A549 (cell line): ENCODE measurements at regions not wholly inside any gene's neighbourhood (a gene's known extent, or its start where the extent isn't known, plus 50 kb on each side); places are given as distances from the start of the nearest gene placed in this dataset.

ENCODE experiments used
- ATAC-seq, 2 experiments: fragments of 200-7000 bp in 1 of 2; fragments of >200 bp in 1 of 2; cut with Nextera tagmentation in 1 of 2; cut with Tn5 transposase in 1 of 2; 3 replicates each; pipeline versions ENCODE4 v1.8.0 to v1.9.1; 2018 to 2020; ENCODE audit warnings: mild to moderate bottlenecking in 1 of 2, moderate library complexity in 1 of 2
- CTCF ChIA-PET: fragments of 300-600 bp; sonication (Branson Sonifier 250); formaldehyde crosslinking; extraction: SDS; loops from one replicate; lab custom pipeline; 2021; ENCODE audit warnings: antibody characterized with exemption, inconsistent platforms; lab: Yijun Ruan, JAX
- POLR2A ChIA-PET: fragments of 350-600 bp; formaldehyde crosslinking; extraction: SDS; loops from one replicate; lab custom pipeline; 2021; ENCODE audit warnings: antibody characterized with exemption, inconsistent platforms; lab: Yijun Ruan, JAX
- DNase-seq, 2 experiments: peaks; one replicate each; pipeline versions ENCODE4 v3.0.0 to v3.0.0-alpha.2; 2011 to 2016; ENCODE audit warnings: low read depth in 1 of 2, low spot score in 1 of 2
- FAIRE-seq: peaks from 2 replicates; lab custom pipeline; 2011; peaks lifted over from hg19 to GRCh38; lab: Jason Lieb, UNC
- H3K27ac ChIP-seq, 2 experiments: fragments of >200 bp; sonication (Bioruptor Twin); formaldehyde crosslinking; 3 replicates each; pipeline ENCODE4 v1.5.1; 2016 to 2017
- H3K4me1 ChIP-seq: fragments of >200 bp; sonication (Bioruptor Twin); formaldehyde crosslinking; 3 replicates; pipeline ENCODE4 v1.6.1; 2016
- H3K4me2 ChIP-seq: fragments of >200 bp; sonication (Bioruptor Twin); formaldehyde crosslinking; 3 replicates; pipeline ENCODE4 v1.6.1; 2016
- H3K4me3 ChIP-seq: fragments of >200 bp; sonication (Bioruptor Twin); formaldehyde crosslinking; 3 replicates; pipeline ENCODE4 v1.5.1; 2016
- H3K9me3 ChIP-seq: fragments of >200 bp; sonication (Bioruptor Twin); formaldehyde crosslinking; 3 replicates; pipeline ENCODE4 v1.6.1; 2016
- CBX8 ChIP-seq: fragments of 200-600 bp; sonication (generic); IDR thresholded peaks from 2 replicates; pipeline ENCODE4 v1.6.1; 2016
- EP300 ChIP-seq, 2 experiments: fragments of >200 bp; sonication (Bioruptor Twin); formaldehyde crosslinking; IDR thresholded peaks; 2 replicates in 1 of 2; 3 replicates in 1 of 2; pipeline ENCODE4 v1.6.1; 2016 to 2017
- ESRRA ChIP-seq: fragments of 150-350 bp; IDR thresholded peaks from 2 replicates; pipeline ENCODE4 v1.6.1; 2014; ENCODE audit warnings: mild to moderate bottlenecking, low read length, borderline replicate concordance
- FOSL2 ChIP-seq, 2 experiments: fragments of 450-650 bp in 1 of 2; fragments of >200 bp in 1 of 2; sonication (Bioruptor Twin) in 1 of 2; formaldehyde crosslinking; IDR thresholded peaks; 2 replicates each; pipeline versions ENCODE4 v1.5.0 to v1.6.1; 2016 to 2020; ENCODE audit warnings: mild to moderate bottlenecking in 1 of 2, moderate library complexity in 1 of 2
- HDAC2 ChIP-seq: fragments of 200-600 bp; sonication (generic); IDR thresholded peaks from 2 replicates; pipeline ENCODE4 v1.6.1; 2016
- HOXB13 ChIP-seq: fragments of 250-450 bp; sonication (Bioruptor Pico); IDR thresholded peaks from 2 replicates; pipeline ENCODE4 v1.5.0; 2020; ENCODE audit warnings: low read depth, mild to moderate bottlenecking, moderate library complexity
- HOXB5 ChIP-seq: fragments of 250-450 bp; sonication (Bioruptor Pico); IDR thresholded peaks from 2 replicates; pipeline ENCODE4 v1.5.0; 2020; ENCODE audit warnings: mild to moderate bottlenecking, moderate library complexity
- KDM5A ChIP-seq: fragments of 200-600 bp; sonication (generic); IDR thresholded peaks from 2 replicates; pipeline ENCODE4 v1.6.1; 2016; ENCODE audit warnings: antibody characterized with exemption, mild to moderate bottlenecking
- MAFK ChIP-seq: fragments of 450-650 bp; IDR thresholded peaks from 2 replicates; pipeline ENCODE4 v1.6.1; 2014; ENCODE audit not compliant: partially characterized antibody
- POLR2AphosphoS2 ChIP-seq: conservative IDR thresholded peaks from 2 replicates; pipeline ENCODE4 v1.6.1; 2012; ENCODE audit warnings: low read length, improper control_type of control experiment, inconsistent platforms
- RARB ChIP-seq: fragments of 250-450 bp; sonication (Bioruptor Pico); IDR thresholded peaks from 2 replicates; pipeline ENCODE4 v1.8.0; 2021; ENCODE audit warnings: mild to moderate bottlenecking, moderate library complexity
- ZFP36 ChIP-seq: fragments of 450-650 bp; IDR thresholded peaks from 2 replicates; pipeline ENCODE4 v1.6.1; 2014; ENCODE audit warnings: borderline replicate concordance; ENCODE audit not compliant: partially characterized antibody
- WGBS: methylation state at CpG from one replicate; pipeline ENCODE4 v1.1.6; 2017; ENCODE audit errors: missing lambda C conversion rate; 5-methylcytosine and 5-hydroxymethylcytosine counted together
- TF ChIP-seq, protein P1 (sequence below): fragments of 450-650 bp; IDR thresholded peaks from 2 replicates; pipeline ENCODE4 v1.6.1; 2014; ENCODE audit warnings: antibody characterized with exemption
- TF ChIP-seq, protein P2 (sequence below): fragments of >200 bp; sonication (Bioruptor Twin); formaldehyde crosslinking; IDR thresholded peaks from 3 replicates; pipeline ENCODE4 v1.6.1; 2016
- TF ChIP-seq, protein P3 (sequence below): fragments of >200 bp; sonication (Bioruptor Twin); formaldehyde crosslinking; IDR thresholded peaks from 3 replicates; pipeline ENCODE4 v1.5.1; 2016
- TF ChIP-seq, protein P4 (sequence below): fragments of 150-350 bp; IDR thresholded peaks from 2 replicates; pipeline ENCODE4 v1.6.1; 2014; ENCODE audit warnings: low read depth, mild to moderate bottlenecking, low read length
- TF ChIP-seq, protein P5 (sequence below): fragments of 200-600 bp; sonication (generic); IDR thresholded peaks from 2 replicates; pipeline ENCODE4 v1.6.1; 2016; ENCODE audit warnings: antibody characterized with exemption, mild to moderate bottlenecking, moderate library complexity
- TF ChIP-seq, protein P6 (sequence below): IDR thresholded peaks from 2 replicates; pipeline ENCODE4 v1.6.1; 2012; ENCODE audit warnings: low read depth, borderline replicate concordance
- TF ChIP-seq, protein P7 (sequence below): fragments of 250-450 bp; sonication (Bioruptor Pico); IDR thresholded peaks from 2 replicates; pipeline ENCODE4 v1.5.0; 2021; ENCODE audit warnings: mild to moderate bottlenecking, moderate library complexity, borderline replicate concordance

DNA sequence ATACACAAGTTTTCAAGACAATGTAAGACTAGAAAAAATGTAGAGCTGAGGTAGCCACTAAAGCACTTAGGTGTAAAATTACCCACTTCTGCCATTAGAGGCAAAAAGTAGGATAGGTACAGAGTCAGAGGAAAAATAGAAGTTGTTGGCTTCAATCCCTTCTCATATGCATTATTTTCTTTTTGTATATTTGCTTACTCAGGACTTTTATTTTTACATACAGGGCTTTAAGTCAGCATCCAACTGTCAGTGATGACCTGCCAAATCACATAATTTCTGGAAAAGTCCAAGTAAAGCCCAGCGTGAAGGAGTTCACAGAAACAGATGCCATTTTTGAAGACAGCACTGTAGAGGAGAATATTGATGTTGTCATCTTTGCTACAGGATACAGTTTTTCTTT is 211.0 kb upstream of the POGK start:
- ATAC-seq (no peak), FAIRE-seq (no peak), DNase-seq (no peak)
- TF ChIP-seq MAFK (peak; percentile 68), POLR2AphosphoS2 (no peak)
- Histone ChIP-seq H3K4me3 (no peak overlapping the region), H3K4me2 (no peak overlapping the region), H3K27ac (no peak overlapping the region), H3K4me1 (no peaks in the 10 kb centered on the region), H3K9me3 (no peaks in the 10 kb centered on the region)
- POLR2A ChIA-PET, result no interaction called here
- CTCF ChIA-PET, result interaction anchor here (0.9 kb wide), 1 partner anchor 149 kb away, joined by 3 read pairs; no protein-coding TSS in a partner anchor
- 0% methylated on average over 1 of the region's 1 CpG for WGBS

DNA sequence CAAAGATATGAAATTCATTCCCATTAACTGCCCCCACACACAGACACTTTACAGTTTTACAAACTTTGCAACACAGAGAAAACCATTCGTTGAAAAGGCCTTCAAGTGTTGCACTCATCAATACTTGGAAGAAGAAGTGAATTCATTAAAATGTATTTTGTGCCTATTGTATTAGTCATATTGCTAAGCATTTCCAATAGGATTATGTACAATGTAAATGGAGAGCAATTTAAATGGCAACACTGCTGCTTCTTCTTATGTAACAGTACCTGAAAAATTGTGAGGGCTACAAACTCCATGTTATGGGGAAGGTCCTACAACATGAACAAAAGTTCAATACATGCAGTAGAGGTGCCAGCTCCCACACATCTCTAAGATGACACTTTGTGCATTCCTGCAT is 209.3 kb upstream of the POGK start:
- DNase-seq, result no peak
- CTCF ChIA-PET, result no interaction called here
- Histone ChIP-seq H3K4me1 (no peaks in the 10 kb centered on the region), H3K9me3 (no peaks in the 10 kb centered on the region), H3K4me2 (no peak overlapping the region), H3K27ac (no peak overlapping the region), H3K4me3 (no peak overlapping the region)
- no peak for ATAC-seq
- POLR2A ChIA-PET, result no interaction called here
- TF ChIP-seq FOSL2 (IDR thresholded peaks at IDR 0.05) (no peak), FOSL2 (CRISPR knock-in tag; IDR thresholded peaks at IDR 0.05) (no peak), CBX8 (no peak), EP300 (IDR thresholded peaks at IDR 0.05) (no peak), HDAC2 (no peak), HOXB5 (CRISPR knock-in tag) (no peak), KDM5A (no peak), ESRRA (no peak), RARB (CRISPR knock-in tag) (no peak), ZFP36 (no peak), HOXB13 (CRISPR knock-in tag) (no peak)
- TF ChIP-seq, protein P1, sequence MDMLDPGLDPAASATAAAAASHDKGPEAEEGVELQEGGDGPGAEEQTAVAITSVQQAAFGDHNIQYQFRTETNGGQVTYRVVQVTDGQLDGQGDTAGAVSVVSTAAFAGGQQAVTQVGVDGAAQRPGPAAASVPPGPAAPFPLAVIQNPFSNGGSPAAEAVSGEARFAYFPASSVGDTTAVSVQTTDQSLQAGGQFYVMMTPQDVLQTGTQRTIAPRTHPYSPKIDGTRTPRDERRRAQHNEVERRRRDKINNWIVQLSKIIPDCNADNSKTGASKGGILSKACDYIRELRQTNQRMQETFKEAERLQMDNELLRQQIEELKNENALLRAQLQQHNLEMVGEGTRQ, result no peak
- TF ChIP-seq, protein P2, sequence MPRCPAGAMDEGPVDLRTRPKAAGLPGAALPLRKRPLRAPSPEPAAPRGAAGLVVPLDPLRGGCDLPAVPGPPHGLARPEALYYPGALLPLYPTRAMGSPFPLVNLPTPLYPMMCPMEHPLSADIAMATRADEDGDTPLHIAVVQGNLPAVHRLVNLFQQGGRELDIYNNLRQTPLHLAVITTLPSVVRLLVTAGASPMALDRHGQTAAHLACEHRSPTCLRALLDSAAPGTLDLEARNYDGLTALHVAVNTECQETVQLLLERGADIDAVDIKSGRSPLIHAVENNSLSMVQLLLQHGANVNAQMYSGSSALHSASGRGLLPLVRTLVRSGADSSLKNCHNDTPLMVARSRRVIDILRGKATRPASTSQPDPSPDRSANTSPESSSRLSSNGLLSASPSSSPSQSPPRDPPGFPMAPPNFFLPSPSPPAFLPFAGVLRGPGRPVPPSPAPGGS, result no peak
- TF ChIP-seq, protein P3, sequence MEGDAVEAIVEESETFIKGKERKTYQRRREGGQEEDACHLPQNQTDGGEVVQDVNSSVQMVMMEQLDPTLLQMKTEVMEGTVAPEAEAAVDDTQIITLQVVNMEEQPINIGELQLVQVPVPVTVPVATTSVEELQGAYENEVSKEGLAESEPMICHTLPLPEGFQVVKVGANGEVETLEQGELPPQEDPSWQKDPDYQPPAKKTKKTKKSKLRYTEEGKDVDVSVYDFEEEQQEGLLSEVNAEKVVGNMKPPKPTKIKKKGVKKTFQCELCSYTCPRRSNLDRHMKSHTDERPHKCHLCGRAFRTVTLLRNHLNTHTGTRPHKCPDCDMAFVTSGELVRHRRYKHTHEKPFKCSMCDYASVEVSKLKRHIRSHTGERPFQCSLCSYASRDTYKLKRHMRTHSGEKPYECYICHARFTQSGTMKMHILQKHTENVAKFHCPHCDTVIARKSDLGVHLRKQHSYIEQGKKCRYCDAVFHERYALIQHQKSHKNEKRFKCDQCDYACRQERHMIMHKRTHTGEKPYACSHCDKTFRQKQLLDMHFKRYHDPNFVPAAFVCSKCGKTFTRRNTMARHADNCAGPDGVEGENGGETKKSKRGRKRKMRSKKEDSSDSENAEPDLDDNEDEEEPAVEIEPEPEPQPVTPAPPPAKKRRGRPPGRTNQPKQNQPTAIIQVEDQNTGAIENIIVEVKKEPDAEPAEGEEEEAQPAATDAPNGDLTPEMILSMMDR, result no peak
- TF ChIP-seq, protein P4, sequence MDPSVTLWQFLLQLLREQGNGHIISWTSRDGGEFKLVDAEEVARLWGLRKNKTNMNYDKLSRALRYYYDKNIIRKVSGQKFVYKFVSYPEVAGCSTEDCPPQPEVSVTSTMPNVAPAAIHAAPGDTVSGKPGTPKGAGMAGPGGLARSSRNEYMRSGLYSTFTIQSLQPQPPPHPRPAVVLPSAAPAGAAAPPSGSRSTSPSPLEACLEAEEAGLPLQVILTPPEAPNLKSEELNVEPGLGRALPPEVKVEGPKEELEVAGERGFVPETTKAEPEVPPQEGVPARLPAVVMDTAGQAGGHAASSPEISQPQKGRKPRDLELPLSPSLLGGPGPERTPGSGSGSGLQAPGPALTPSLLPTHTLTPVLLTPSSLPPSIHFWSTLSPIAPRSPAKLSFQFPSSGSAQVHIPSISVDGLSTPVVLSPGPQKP, result no peak
- TF ChIP-seq, protein P5, sequence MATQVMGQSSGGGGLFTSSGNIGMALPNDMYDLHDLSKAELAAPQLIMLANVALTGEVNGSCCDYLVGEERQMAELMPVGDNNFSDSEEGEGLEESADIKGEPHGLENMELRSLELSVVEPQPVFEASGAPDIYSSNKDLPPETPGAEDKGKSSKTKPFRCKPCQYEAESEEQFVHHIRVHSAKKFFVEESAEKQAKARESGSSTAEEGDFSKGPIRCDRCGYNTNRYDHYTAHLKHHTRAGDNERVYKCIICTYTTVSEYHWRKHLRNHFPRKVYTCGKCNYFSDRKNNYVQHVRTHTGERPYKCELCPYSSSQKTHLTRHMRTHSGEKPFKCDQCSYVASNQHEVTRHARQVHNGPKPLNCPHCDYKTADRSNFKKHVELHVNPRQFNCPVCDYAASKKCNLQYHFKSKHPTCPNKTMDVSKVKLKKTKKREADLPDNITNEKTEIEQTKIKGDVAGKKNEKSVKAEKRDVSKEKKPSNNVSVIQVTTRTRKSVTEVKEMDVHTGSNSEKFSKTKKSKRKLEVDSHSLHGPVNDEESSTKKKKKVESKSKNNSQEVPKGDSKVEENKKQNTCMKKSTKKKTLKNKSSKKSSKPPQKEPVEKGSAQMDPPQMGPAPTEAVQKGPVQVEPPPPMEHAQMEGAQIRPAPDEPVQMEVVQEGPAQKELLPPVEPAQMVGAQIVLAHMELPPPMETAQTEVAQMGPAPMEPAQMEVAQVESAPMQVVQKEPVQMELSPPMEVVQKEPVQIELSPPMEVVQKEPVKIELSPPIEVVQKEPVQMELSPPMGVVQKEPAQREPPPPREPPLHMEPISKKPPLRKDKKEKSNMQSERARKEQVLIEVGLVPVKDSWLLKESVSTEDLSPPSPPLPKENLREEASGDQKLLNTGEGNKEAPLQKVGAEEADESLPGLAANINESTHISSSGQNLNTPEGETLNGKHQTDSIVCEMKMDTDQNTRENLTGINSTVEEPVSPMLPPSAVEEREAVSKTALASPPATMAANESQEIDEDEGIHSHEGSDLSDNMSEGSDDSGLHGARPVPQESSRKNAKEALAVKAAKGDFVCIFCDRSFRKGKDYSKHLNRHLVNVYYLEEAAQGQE, result no peak
- TF ChIP-seq, protein P6, sequence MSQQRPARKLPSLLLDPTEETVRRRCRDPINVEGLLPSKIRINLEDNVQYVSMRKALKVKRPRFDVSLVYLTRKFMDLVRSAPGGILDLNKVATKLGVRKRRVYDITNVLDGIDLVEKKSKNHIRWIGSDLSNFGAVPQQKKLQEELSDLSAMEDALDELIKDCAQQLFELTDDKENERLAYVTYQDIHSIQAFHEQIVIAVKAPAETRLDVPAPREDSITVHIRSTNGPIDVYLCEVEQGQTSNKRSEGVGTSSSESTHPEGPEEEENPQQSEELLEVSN, result no peak
- TF ChIP-seq, protein P7, sequence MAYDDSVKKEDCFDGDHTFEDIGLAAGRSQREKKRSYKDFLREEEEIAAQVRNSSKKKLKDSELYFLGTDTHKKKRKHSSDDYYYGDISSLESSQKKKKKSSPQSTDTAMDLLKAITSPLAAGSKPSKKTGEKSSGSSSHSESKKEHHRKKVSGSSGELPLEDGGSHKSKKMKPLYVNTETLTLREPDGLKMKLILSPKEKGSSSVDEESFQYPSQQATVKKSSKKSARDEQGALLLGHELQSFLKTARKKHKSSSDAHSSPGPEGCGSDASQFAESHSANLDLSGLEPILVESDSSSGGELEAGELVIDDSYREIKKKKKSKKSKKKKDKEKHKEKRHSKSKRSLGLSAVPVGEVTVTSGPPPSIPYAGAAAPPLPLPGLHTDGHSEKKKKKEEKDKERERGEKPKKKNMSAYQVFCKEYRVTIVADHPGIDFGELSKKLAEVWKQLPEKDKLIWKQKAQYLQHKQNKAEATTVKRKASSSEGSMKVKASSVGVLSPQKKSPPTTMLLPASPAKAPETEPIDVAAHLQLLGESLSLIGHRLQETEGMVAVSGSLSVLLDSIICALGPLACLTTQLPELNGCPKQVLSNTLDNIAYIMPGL (CRISPR knock-in tag), result no peak
- no peak for FAIRE-seq
- WGBS, result 7% methylated on average over 1 of the region's 1 CpG
